ENCODE measurements at regions not wholly inside any gene's neighbourhood (a gene's known extent, or its start where the extent isn't known, plus 50 kb on each side); places are given as distances from the start of the nearest gene placed in this dataset.

DNA sequence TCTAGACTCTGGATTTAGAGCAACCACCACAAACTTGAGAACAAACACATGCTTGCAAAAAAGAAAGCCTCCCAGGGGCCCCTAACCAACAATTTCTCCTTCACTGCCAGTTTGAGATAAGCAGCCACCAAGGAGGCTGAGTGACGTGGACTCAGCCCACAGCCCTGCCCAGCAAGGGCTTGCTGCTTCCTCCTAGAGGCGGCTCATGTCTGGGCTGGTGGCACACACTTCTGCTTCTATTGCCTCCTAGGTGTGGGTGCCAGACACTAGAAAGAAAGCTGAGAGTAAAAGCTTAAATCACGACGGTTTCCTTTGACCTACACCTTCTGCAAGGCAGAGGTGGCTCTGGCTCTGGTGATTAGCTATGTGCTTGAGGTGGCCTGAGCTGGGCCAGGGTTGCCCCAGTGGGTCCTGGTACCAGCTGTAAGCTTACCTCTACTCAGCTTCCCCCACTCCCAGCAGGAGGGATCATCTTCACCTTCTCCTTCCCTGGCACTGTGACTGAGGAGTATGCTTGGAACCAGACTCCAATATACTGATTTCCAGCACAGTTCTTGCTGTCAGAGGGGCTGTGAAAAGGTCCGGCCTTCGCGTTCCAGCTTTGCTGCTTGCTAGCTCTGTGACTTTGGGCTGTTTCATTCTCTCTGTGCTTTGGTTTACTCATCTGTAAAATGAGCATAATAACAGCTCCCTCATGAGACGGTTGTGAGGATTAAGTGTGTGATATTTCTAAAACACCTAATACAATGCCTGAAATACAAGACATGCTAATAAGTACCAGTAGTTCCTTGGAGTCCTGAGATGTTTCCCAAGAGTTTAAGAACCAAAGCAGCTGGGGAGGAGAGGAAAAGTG is 89.7 kb upstream of the PARP11 start:
- no peak for DNase-seq

GRCh38 chr12:3961591-3961990 is 88.4 kb upstream of the PARP11 start:
- no peak for DNase-seq

GRCh38 chr12:3959799-3960560 is 86.8 kb upstream of the PARP11 start:
- no peak for DNase-seq

DNA sequence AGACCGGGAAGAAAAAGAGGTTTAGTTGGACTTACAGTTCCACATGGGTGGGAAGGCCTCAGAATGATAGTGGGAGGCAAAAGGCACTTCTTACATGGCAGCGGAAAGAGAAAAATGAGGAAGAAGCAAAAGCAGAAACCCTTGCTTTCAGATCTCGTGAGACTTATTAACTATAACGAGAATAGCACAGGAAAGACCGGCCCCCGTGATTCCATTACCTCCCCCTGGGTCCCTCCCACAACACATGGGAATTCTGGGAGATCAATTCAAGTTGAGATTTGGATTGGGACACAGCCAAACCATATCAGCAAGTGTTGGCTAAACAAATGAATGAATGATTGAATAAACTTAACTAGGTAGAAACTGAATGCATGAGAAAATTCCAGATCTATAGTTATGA is 85.3 kb upstream of the PARP11 start:
- DNase-seq, result no peak

GRCh38 chr12:3951380-3952135 is 78.4 kb upstream of the PARP11 start:
- no peak for DNase-seq

DNA sequence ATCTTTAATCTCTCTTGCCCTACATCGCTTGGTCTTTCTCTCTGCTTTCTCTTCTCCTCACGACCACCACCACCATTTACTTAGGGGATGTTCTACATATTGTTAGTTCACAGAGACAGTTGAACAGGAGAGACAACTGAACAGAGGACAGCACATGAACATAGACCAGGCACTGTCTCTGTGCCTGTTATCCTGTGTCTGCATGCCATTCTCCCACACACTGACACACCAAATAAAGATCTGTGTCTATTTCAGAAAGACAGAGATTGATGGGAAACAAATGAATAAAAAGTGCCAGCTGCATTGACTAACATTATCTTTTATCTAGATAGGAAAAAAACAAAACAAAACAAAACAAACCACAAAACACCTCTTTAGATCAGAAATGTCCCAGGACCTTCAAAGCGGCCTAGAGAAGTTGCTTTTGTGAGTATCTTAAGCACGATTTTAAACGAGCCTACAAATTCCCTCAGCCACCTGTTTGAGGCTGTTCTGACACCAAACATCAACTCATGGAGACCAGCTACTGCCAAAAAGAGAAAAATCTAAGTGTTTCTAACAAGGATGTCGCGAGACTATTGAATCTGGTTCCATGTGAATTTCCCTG is 77.6 kb upstream of the PARP11 start:
- DNase-seq, result no peak

DNA sequence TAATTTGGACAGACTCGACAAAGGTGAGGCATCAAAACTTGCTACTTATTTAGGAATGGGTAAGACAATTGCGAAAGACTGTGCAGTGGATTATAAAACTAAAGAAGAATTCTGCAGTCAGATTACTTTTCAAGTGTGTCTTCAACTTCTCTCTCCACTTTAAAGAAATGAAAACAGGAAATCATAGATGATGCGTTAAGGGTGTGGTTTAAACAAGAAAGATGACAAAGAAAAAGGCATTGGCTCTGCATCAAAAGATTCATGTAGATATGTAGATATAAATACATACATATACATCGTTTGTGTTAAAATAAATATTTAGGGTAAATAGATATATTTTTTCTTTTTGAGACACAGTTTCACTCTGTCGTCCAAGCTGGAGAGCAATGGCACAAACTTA is 74.6 kb upstream of the PARP11 start:
- DNase-seq, result no peak

DNA sequence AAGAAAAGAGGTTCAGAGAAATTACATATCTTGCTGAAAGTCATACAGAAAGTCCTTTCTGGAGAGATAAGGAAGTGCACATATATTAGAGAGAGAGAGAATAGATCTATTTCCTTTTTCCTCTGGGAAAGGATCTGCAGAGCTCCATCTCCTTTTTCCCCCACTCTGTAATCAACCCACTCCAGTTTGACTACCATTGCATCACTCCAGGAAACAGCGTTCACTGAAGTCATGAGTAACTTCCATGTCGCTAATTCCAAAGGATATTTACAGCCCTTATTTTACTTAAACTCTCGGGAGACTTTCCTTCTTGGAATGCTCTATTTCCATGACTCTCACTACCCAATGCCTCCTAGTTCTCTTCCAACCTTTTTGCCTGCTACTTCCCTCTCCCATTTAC is 72.5 kb upstream of the PARP11 start:
- no peak for DNase-seq

- no peak for DNase-seq
These were observed 71.4 kb upstream of the PARP11 start for GRCh38 chr12:3944620-3945019.

GRCh38 chr12:3938042-3938544 is 64.9 kb upstream of the PARP11 start:
- DNase-seq, result no peak

- no peak for DNase-seq
These were observed 61.9 kb upstream of the PARP11 start for GRCh38 chr12:3935078-3935477.

- no peak for DNase-seq
These were observed 60.6 kb upstream of the PARP11 start for GRCh38 chr12:3933819-3934192.

DNA sequence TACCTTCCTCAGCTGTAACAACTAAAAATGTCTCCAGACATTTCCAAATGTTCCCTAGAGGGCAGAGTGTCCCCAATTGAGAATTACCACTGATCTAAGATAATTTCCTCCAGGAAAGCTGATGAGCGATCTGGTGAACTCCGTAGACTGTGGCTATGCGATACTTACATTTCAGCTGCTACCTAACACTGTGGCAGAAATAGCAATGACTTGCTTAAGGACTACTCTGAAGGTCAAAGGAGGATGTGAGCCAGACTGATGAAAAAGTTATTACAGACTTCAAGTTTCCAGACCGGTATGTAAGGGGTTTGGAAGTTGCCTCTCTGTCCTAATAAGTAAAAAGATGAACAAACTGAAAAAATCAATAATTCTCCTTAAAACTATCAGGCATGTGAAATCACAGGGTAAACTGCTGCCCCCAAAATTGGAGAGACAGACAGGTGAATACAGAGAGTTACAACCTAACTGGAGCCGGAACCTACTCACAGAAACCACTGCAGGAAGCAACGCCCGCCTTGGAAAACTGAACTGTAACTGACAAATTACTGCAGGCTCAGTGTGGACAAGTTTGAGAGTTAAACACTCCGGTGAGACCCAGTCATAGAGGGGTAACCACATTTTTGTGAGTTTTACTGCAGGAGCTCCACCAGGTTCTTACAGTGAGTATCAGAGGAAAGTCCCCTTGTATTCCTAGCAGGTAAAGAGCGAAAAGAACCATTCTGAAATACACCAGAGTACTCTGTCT is 60.0 kb upstream of the PARP11 start:
- no peak for DNase-seq

GRCh38 chr12:3931776-3932175 is 58.6 kb upstream of the PARP11 start:
- no peak for DNase-seq

- DNase-seq, result no peak
These were observed 58.0 kb upstream of the PARP11 start for GRCh38 chr12:3931206-3931605.

- DNase-seq, result no peak
These were observed 56.8 kb upstream of the PARP11 start for GRCh38 chr12:3929875-3930615.

DNA sequence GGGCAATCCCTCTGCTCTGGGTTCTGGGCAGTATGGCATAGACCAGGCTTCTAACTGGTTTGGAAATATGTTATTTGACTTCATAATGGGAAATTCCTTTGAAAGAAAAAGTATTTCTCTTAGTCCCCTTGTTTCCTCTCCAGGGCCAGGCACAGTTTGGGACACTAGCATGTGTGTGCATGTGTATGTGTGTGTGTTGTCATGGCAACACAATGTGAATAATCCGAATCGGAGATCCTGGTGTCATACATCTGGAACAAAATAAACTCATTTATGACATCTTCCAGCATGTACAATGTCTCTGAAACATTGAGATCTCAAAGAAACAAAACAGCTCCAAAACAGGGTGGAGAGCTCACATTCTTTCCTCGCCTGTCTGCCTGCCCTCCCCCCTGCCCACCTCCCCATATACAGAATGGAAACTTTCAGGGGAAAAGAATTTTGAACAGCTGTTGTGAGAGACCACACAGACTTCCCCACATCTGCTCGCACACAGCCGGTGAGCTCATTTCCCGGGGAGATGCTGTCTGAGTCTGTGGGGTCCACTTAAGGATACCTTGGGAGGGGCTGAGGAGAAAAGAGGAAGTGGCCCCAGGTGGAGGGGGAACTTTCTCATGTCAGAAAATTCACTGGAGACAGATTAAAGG is 55.5 kb upstream of the PARP11 start:
- peak; percentile 28 to 38 for DNase-seq

GRCh38 chr12:3925621-3926020 is 52.4 kb upstream of the PARP11 start:
- DNase-seq, result no peak

DNA sequence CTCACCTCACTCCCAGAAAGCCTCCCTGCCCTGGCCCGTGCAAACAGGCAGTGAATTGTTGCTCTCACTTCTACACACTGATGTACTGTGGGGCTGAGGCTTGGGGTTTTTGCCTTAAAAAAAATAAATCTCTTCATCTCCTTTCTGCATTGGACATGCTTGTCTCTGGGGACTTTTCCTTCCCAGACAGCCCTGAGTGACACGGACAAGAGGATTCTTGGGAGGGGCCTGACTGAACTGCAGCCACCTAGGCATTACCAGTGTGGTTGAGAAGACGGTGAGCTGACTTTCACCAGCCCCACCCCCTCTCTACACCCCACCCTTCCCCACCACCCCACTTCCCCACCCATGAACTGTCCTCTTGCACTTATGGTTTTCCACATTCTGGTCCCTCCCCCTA is 51.6 kb upstream of the PARP11 start:
- DNase-seq, result no peak

DNA sequence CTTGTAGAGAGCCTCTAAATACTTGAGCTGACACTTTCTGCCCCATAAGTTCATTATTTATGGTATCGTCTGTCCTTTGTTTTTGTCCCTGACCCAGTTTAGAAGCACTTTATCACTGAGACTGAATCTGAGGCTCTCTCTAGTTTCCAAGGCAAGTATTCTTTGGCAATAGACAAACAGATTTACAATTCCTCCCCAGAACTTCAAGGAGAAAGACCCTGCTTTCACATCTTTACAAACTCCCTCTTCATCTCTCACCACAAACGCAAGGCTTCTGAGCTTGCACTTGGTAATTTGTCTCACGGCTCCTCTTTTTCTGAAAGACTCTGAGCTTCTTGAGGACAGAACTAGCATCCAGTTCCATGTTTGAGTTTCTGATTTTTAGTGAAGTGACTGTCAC is 49.8 kb upstream of the PARP11 start:
- no peak for DNase-seq
